Gastroesophageal sphincter (tissue), 3 donors: ENCODE measurements at regions not wholly inside any gene's neighbourhood (a gene's known extent, or its start where the extent isn't known, plus 50 kb on each side); places are given as distances from the start of the nearest gene placed in this dataset.

Source experiments
- EP300 ChIP-seq: sonication (generic); formaldehyde crosslinking; IDR thresholded peaks from one replicate; pipeline ENCODE4 v1.6.1; 2017; ENCODE audit warnings: antibody characterized with exemption, mild to moderate bottlenecking
- POLR2A ChIP-seq, 2 donors: fragments of 450-650 bp; IDR thresholded peaks; one replicate each; pipeline ENCODE4 v1.6.1; 2017; ENCODE audit warnings: antibody characterized with exemption in 2 of 2, mild to moderate bottlenecking in 2 of 2, moderate library complexity in 1 of 2
- POLR2AphosphoS5 ChIP-seq: sonication (generic); formaldehyde crosslinking; IDR thresholded peaks from one replicate; pipeline ENCODE4 v1.6.1; 2017; ENCODE audit warnings: antibody characterized with exemption
- TF ChIP-seq, protein P1 (sequence below), 4 experiments: fragments of 200-600 bp in 2 of 4; fragments of 450-650 bp in 2 of 4; sonication (generic) in 1 of 4; IDR thresholded peaks; one replicate each; pipeline ENCODE4 v1.5.1; 2017 to 2019; ENCODE audit warnings: antibody characterized with exemption in 4 of 4, mild to moderate bottlenecking in 2 of 4, moderate library complexity in 2 of 4

- TF ChIP-seq POLR2A (IDR thresholded peaks at IDR 0.05) (no peak), EP300 (no peak), POLR2AphosphoS5 (no peak)
- TF ChIP-seq, protein P1, sequence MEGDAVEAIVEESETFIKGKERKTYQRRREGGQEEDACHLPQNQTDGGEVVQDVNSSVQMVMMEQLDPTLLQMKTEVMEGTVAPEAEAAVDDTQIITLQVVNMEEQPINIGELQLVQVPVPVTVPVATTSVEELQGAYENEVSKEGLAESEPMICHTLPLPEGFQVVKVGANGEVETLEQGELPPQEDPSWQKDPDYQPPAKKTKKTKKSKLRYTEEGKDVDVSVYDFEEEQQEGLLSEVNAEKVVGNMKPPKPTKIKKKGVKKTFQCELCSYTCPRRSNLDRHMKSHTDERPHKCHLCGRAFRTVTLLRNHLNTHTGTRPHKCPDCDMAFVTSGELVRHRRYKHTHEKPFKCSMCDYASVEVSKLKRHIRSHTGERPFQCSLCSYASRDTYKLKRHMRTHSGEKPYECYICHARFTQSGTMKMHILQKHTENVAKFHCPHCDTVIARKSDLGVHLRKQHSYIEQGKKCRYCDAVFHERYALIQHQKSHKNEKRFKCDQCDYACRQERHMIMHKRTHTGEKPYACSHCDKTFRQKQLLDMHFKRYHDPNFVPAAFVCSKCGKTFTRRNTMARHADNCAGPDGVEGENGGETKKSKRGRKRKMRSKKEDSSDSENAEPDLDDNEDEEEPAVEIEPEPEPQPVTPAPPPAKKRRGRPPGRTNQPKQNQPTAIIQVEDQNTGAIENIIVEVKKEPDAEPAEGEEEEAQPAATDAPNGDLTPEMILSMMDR (IDR thresholded peaks at IDR 0.05), result no peak
These were observed 226.4 kb downstream of the FAM181B start for GRCh38 chr11:82507288-82507687.
